CD1c-positive myeloid dendritic cell (primary cell): ENCODE measurements at regions not wholly inside any gene's neighbourhood (a gene's known extent, or its start where the extent isn't known, plus 50 kb on each side); places are given as distances from the start of the nearest gene placed in this dataset.
"Not testable (repeated sequence)": the region's sequence is repeated elsewhere in the genome, so short reads cannot be mapped to it uniquely, and the experiment has no call there.

Source experiments
- DNase-seq: peaks from one replicate; pipeline ENCODE4 v3.0.0-alpha.2; 2016; ENCODE audit errors: extremely low spot score

DNA sequence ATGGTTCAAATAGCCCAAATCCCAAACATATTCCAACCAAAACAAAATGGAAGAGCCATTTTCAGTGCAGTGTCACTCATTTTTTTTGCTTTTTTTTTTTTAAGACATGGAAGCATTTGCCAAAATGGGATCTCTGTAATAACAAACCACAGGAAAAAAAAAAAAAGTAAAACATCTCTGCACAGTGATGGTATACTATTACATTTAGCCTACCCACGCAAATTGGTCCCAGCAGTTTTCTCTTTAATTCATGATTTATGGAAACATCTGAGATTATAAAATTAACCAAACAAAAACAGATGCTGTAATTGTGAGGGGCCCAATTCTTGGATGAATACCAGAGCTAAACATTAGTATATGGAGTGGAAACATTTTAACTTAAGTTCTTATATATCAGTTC, 566.6 kb downstream of the ZNF608 start:
- no peak for DNase-seq

DNA sequence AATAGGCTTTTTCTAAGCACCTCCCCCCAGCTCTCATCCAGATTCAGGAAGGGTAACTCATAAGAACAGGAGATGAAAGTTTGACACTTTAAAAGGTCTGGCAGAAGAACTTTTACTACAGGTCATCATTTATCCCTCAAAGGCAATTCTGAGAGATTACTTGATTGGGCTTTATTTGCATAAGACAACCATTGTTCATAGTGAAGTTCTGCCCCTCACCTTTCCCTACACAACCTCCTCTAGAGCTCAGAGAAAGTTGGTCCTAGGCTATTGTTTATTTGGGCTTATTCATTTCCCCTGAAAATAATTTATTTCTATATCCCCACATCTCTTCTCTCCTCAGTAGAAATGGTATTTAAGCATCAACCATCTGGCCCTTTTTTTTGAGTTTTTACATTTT, 568.4 kb downstream of the ZNF608 start:
- no peak for DNase-seq

GRCh38 chr5:124176692-124177091, 569.7 kb downstream of the ZNF608 start:
- DNase-seq, result no peak

GRCh38 chr5:124173386-124173785, 573.1 kb downstream of the ZNF608 start:
- DNase-seq, result no peak

- DNase-seq, result no peak
These were observed 573.9 kb downstream of the ZNF608 start for GRCh38 chr5:124172389-124173003.

DNA sequence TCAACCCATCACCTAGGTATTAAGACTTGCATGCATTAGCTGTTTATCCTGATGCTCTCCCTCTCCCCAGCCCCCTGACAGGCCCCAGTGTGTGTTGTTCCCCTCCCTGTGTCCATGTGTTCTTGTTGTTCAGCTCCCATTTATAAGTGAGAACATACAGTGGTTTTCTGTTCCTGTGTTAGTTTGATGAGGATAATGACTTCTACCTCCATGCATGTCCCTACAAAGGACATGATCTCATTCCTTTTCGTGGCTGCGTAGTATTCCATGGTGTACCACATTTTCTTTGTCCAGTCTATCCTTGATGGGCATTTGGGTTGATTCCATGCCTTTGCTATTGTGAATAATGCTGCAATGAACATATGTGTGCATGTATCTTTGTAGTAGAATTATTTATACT, 578.3 kb downstream of the ZNF608 start:
- DNase-seq, result not testable (repeated sequence)

DNA sequence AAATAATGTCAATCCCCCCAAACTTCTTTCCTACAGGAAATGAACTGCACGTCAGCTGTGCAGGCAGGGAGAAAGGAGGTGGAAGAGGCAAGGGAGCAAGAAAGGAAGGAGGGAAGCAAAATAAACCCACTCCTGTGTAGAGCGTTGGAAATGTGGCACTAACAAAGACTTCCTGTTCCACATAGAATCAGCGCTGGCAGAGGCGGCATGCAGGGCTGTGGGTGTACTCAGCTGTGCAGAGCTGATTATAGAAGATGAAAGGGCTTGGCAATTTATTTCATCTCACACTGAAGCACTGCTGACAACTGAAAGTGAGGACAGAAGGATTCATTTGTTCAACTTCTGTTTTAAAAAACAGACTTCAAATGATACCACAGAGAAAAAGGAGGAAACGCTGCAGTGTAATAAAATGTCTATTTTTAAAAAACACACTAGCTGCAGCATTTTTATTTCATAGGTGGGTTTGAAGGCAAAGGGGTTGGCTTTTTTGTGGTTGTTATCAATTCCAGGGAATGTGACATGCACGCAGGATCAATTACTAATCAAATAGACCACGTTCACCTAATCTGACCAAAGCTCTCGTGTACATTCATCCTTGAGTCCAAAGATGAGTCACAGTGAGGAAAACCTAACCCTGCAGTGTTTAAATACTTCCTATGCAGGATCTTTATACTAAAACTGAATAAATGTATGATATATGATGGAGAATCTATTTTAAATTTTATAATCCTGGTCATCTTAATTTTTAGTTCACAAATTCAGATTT, 583.5 kb downstream of the ZNF608 start:
- no peak for DNase-seq

DNA sequence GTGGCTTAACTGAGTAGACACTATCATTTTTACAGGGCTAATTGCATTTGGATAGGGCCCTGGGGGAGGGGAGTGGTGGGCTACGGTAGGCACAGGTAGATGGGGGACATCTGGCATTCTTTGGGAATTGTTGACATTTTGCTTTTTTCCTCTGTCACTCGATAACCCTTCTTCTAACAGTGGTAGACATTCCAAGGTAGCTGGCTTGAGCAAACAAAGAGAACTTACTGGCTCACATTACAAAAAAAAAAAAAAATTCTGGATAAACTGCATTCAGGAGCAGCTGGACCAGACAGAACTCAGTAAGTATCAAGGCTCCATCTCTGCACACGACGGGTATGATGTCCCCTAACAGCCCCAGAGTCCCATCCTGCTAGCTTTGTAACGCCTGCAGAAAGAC, 585.2 kb downstream of the ZNF608 start:
- DNase-seq, result no peak

DNA sequence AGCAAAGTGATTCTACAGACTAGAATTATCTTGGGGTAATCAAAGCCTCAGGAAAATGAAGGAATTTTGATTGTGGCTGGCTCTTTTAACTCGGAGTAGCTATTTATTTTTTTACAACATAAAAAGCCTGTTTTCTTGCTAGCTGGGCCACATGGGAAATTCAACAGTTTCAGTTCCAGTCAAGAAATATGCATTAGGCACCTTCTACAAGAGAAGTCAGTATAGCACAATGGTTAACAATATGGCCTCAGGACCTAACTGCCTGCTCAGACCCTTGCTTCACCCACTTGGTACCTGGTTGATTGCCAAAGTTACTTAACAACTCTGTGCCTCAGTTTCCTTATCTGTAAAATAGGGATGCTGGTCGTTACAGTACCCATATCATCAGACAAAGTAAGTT, 586.2 kb downstream of the ZNF608 start:
- no peak for DNase-seq

GRCh38 chr5:124157320-124157719, 589.1 kb downstream of the ZNF608 start:
- no peak for DNase-seq

- no peak for DNase-seq
These were observed 589.9 kb downstream of the ZNF608 start for GRCh38 chr5:124156415-124156996.

- no peak for DNase-seq
These were observed 591.7 kb downstream of the ZNF608 start for GRCh38 chr5:124154714-124155113.

DNA sequence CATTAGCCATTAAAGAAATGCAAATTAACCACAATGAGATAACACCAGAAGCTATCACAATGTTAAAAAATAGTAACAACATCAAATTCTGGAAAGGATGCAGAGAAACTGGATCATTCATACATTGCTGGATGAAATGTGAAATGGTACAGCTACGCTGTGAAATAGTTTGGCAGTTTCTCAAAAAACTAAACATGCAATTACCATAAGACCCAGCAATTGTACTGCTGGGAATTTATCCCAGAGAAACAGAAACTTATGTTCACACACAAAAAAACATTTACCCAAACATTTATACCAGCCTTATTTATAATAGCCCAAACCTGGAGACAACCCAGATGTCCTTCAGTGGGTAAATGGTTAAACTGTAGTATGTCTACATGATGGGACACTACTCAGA, 592.9 kb downstream of the ZNF608 start:
- DNase-seq, result no peak

- no peak for DNase-seq
These were observed 597.9 kb downstream of the ZNF608 start for GRCh38 chr5:124148574-124148973.

DNA sequence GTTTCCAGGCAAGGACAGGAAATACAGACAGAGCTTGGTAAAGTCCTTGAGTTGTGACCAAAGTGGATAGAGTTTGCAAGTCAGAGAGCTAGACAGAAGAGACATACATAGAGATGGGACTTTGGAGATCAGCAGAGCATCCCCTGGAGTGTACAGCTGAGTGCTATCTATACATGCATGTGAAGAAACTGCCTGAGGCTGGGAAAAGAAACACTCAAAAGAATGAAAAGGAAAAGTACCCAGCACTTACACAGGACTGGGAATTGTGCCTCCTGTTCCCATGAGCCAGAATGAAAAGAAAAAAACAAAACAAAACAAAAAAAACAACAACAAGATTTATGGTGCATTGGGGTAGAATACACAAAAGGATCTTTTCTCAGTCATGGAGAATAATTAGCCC, 606.4 kb downstream of the ZNF608 start:
- no peak for DNase-seq

GRCh38 chr5:124139477-124139876, 607.0 kb downstream of the ZNF608 start:
- no peak for DNase-seq

DNA sequence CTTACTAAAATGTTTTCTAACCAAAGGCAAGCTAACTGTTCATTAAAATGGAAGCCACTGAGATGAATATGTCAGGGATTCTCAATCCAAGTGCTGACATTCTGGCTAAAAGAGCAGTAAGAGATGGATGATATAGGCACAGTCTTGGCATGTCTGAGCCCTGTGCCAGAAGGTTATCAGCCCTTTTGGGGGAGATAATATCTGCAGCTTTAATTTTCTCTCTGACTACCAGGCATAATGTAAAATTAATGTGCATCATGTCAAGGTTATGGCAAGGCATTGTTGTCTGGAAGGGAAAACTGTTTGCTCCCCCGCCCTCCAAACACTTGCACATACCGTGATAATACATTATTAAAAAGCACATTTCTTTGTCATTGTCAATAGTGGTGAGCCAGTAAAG, 609.8 kb downstream of the ZNF608 start:
- no peak for DNase-seq

DNA sequence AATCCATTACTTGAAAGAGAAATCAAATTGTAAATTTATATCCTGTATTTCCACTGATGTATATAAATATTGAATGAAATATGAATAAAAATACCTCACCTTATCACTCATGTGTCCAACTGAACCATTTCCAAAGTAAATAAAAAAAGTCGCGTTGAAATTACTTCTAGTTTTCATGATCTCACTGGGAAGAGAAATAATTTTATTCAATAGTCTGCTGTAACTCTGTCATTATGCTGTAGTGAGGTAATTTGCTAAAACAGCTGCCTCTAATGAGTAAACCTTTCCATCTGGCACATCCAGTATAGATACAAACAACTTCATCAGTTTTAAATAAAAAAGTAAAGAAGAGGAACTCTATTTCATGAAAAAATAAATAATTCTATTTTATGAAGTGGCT, 611.5 kb downstream of the ZNF608 start:
- no peak for DNase-seq

- no peak for DNase-seq
These were observed 613.0 kb downstream of the ZNF608 start for GRCh38 chr5:124133406-124133805.

GRCh38 chr5:124132843-124133242, 613.6 kb downstream of the ZNF608 start:
- DNase-seq, result no peak

GRCh38 chr5:124131466-124131865, 615.0 kb downstream of the ZNF608 start:
- DNase-seq, result no peak

DNA sequence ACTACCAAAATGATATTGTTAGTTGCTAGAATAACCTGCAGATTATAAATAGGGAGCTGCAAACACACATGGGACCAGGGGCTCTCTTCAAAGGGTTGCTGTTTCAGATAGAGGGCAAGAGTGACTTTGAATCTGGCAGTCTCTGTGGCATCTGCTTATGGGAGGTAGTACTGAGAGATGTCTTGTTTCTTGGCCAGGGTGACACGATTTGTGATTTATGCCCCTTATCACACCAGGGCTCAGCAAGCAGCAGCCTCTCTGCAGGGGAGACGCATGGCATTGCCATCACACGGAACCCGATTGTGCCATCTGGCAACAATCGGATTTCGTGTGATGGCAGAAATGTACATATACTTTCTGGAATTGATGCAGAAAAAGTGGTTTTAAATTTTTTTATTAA, 615.6 kb downstream of the ZNF608 start:
- DNase-seq, result no peak

DNA sequence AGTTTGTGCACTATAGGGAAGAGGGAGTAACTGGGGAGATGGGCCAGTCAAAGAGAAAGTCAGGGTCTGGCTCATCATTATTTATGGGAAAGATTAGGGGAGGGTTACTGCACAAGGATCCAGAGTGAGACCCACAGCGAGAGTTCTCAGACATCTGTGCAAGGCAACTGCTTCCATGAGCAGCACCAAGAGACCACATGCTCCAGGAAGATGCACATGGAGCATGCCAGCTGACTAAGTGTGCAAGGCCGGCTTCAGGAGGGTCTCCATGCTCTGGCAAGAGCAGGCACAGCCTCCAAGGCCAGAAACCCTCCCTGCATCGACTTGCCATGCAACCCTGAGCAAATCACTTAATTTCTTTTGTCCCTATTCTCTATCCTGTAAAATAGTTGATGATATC, 616.9 kb downstream of the CSNK1G3 start:
- DNase-seq, result no peak
